ENCODE measurements at regions not wholly inside any gene's neighbourhood (a gene's known extent, or its start where the extent isn't known, plus 50 kb on each side); places are given as distances from the start of the nearest gene placed in this dataset.

DNA sequence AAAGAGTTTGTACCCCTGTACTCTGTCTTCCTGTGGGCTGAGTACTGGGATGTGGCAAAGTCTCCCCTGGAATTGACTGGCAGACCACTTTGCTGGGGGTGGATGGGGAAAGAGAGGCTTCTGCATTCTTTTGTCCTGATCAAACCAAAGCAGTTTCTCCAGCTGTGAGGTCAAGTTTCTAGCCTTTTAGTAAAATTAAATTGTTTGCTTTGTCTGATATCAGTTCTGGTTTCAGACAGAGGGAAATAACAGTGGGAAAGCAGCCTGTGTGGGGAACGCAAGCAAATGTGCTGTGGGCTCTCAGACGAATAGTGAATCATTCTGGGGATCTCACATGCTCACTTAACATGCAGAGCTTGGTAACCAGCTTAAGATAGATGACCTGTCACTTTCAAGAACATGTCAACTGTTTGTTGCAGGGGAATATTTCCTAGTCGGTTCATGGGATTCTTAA lies 151.6 kb downstream of the FAT3 start:
- H3K4me2 ChIP-seq (ENCODE audit: low read length): no peak overlapping the region
- H4K20me1 ChIP-seq (ENCODE audit: insufficient read depth): no peaks in the 10 kb centered on the region
- H2AFZ ChIP-seq (ENCODE audit: low read depth, low read length): no peak overlapping the region
- H3K9me3 ChIP-seq (ENCODE audit: low read length): no peaks in the 10 kb centered on the region
- no peaks in the 10 kb centered on the region for H3K9me2 ChIP-seq (ENCODE audit: insufficient read depth, low read length)
- H3K27ac ChIP-seq (ENCODE audit: low read length): peak overlapping the region; percentile 31
- H3K36me3 ChIP-seq (ENCODE audit: insufficient read depth, low read length): no peaks in the 10 kb centered on the region
- no peaks in the 10 kb centered on the region for H3F3A ChIP-seq (ENCODE audit: insufficient read depth, low read length, poor library complexity, severe bottlenecking)
- H3K27me3 ChIP-seq (ENCODE audit: insufficient read depth, low read depth, low read length): no peaks in the 10 kb centered on the region
- H3K79me2 ChIP-seq (replicated peaks; ENCODE audit: insufficient read depth, low read length): peaks cover 32% of the 10 kb centered on the region
- TF ChIP-seq POLR2AphosphoS5 (IDR thresholded peaks at IDR 0.05) (no peak), EP300 (conservative IDR thresholded peaks at IDR 0.05; ENCODE audit: poor library complexity, severe bottlenecking) (peak; percentile 32), EZH2 (IDR thresholded peaks at IDR 0.05; ENCODE audit: borderline replicate concordance, insufficient read depth, low read length, poor library complexity, severe bottlenecking) (no peak), RAD21 (conservative IDR thresholded peaks at IDR 0.05) (no peak)
- H3K9ac ChIP-seq (ENCODE audit: low read length): peak overlapping the region; percentile 13
- peak overlapping the region; percentile 34 for H3K4me3 ChIP-seq (ENCODE audit: low read length)

DNA sequence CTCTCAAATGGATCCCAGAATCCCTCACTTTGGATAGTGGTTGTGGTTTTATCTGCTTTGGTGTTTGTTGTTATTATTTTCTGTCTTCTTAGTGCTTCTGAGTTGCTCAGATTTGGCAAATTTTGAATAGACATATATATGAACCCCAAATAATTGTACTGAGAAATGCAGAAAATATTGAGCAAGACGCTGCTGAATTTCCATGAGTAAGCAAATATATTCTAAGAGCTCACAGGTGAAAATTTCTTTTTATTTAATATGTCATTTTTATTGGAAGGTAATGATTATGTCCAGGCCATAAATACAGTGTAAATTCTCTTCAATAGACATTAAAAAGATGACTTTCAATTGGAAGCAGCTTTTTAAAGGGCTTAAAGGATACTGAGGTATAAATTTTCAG lies 152.1 kb downstream of the FAT3 start:
- no peaks in the 10 kb centered on the region for H3K27me3 ChIP-seq (ENCODE audit: insufficient read depth, low read depth, low read length)
- H2AFZ ChIP-seq (ENCODE audit: low read depth, low read length): no peak overlapping the region
- H3F3A ChIP-seq (ENCODE audit: insufficient read depth, low read length, poor library complexity, severe bottlenecking): no peaks in the 10 kb centered on the region
- H4K20me1 ChIP-seq (ENCODE audit: insufficient read depth): no peaks in the 10 kb centered on the region
- no peaks in the 10 kb centered on the region for H3K36me3 ChIP-seq (ENCODE audit: insufficient read depth, low read length)
- H3K9me3 ChIP-seq (ENCODE audit: low read length): no peaks in the 10 kb centered on the region
- H3K79me2 ChIP-seq (replicated peaks; ENCODE audit: insufficient read depth, low read length): peaks cover 33% of the 10 kb centered on the region
- H3K9me2 ChIP-seq (ENCODE audit: insufficient read depth, low read length): no peaks in the 10 kb centered on the region
- TF ChIP-seq SMC3 (conservative IDR thresholded peaks at IDR 0.05; ENCODE audit: poor library complexity) (no peak), EP300 (conservative IDR thresholded peaks at IDR 0.05; ENCODE audit: poor library complexity, severe bottlenecking) (no peak), TAF1 (IDR thresholded peaks at IDR 0.05; ENCODE audit: low read depth) (no peak), MXI1 (conservative IDR thresholded peaks at IDR 0.05; ENCODE audit: poor library complexity, severe bottlenecking) (no peak), POLR2AphosphoS5 (IDR thresholded peaks at IDR 0.05) (no peak), EZH2 (IDR thresholded peaks at IDR 0.05; ENCODE audit: borderline replicate concordance, insufficient read depth, low read length, poor library complexity, severe bottlenecking) (no peak), RAD21 (conservative IDR thresholded peaks at IDR 0.05) (no peak)
- TF ChIP-seq, protein P1, sequence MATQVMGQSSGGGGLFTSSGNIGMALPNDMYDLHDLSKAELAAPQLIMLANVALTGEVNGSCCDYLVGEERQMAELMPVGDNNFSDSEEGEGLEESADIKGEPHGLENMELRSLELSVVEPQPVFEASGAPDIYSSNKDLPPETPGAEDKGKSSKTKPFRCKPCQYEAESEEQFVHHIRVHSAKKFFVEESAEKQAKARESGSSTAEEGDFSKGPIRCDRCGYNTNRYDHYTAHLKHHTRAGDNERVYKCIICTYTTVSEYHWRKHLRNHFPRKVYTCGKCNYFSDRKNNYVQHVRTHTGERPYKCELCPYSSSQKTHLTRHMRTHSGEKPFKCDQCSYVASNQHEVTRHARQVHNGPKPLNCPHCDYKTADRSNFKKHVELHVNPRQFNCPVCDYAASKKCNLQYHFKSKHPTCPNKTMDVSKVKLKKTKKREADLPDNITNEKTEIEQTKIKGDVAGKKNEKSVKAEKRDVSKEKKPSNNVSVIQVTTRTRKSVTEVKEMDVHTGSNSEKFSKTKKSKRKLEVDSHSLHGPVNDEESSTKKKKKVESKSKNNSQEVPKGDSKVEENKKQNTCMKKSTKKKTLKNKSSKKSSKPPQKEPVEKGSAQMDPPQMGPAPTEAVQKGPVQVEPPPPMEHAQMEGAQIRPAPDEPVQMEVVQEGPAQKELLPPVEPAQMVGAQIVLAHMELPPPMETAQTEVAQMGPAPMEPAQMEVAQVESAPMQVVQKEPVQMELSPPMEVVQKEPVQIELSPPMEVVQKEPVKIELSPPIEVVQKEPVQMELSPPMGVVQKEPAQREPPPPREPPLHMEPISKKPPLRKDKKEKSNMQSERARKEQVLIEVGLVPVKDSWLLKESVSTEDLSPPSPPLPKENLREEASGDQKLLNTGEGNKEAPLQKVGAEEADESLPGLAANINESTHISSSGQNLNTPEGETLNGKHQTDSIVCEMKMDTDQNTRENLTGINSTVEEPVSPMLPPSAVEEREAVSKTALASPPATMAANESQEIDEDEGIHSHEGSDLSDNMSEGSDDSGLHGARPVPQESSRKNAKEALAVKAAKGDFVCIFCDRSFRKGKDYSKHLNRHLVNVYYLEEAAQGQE (IDR thresholded peaks at IDR 0.05; ENCODE audit: borderline replicate concordance): no peak
- TF ChIP-seq, protein P2, sequence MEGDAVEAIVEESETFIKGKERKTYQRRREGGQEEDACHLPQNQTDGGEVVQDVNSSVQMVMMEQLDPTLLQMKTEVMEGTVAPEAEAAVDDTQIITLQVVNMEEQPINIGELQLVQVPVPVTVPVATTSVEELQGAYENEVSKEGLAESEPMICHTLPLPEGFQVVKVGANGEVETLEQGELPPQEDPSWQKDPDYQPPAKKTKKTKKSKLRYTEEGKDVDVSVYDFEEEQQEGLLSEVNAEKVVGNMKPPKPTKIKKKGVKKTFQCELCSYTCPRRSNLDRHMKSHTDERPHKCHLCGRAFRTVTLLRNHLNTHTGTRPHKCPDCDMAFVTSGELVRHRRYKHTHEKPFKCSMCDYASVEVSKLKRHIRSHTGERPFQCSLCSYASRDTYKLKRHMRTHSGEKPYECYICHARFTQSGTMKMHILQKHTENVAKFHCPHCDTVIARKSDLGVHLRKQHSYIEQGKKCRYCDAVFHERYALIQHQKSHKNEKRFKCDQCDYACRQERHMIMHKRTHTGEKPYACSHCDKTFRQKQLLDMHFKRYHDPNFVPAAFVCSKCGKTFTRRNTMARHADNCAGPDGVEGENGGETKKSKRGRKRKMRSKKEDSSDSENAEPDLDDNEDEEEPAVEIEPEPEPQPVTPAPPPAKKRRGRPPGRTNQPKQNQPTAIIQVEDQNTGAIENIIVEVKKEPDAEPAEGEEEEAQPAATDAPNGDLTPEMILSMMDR (IDR thresholded peaks at IDR 0.05; ENCODE audit: poor library complexity, severe bottlenecking): no peak
- H3K27ac ChIP-seq (ENCODE audit: low read length): peak overlapping the region; percentile 31
- no peak overlapping the region for H3K4me2 ChIP-seq (ENCODE audit: low read length)
- H3K9ac ChIP-seq (ENCODE audit: low read length): peak overlapping the region; percentile 13
- peak overlapping the region; percentile 34 for H3K4me3 ChIP-seq (ENCODE audit: low read length)

Data from neural cell (in vitro differentiated cells).